HPDE6-E6E7 (cell line): ENCODE measurements at regions not wholly inside any gene's neighbourhood (a gene's known extent, or its start where the extent isn't known, plus 50 kb on each side); places are given as distances from the start of the nearest gene placed in this dataset.

Experiments
- DNase-seq: peaks from one replicate; pipeline ENCODE4 v3.0.0; 2011; ENCODE audit warnings: missing footprints; ENCODE audit errors: extremely low spot score

- DNase-seq, result peak; percentile 27
These were observed 739.9 kb downstream of the SLC16A7 start for GRCh38 chr12:60335745-60336144.

DNA sequence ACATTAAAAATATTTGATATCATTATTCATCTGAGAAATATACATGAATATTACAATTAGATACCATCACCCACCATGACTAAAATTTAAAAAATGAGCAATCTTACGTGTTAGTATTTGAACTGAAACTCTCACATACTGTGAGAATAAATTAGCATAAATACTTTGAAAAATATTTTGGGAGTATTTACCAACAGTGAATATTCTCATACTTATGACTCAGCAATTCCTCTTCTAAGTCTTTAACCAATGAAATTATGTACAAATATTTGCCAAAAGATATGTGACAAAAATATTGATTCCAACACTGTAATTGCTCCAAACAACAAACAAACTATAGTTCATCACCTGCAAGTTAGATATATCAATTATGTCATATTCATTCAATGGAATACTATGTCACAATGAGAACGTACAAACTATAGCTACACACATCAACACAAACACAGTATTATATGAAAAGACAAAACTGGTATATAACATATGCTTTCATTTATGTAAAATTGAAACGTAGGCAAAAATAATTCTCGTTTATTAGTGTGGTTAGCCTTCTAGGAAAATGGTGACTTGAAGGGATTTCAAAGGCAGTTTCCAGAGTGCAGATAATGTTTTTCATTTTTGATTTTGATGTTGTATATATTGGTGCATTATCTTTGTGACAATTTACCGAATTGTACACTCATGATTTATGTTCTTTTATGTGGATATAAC, 742.2 kb downstream of the SLC16A7 start:
- no peak for DNase-seq

DNA sequence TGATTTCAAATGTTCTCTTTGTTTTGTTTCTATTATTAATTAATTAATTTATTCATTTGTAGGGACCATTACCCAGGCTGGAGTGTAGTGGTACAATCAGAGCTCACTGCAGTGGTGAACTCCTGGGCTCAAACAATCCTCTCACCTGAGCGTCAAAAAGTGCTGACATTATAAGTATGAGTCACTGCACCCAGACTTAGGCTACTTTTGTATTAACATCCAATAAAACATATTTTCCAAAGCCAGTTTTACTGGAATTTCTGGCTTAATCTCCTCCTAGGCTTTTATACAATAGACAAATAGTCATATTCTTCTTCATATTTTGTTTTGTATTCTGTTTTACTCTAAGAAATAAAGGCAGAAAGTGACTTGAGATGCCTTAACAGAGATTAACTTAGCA, 749.6 kb downstream of the SLC16A7 start:
- DNase-seq, result peak; percentile 2

DNA sequence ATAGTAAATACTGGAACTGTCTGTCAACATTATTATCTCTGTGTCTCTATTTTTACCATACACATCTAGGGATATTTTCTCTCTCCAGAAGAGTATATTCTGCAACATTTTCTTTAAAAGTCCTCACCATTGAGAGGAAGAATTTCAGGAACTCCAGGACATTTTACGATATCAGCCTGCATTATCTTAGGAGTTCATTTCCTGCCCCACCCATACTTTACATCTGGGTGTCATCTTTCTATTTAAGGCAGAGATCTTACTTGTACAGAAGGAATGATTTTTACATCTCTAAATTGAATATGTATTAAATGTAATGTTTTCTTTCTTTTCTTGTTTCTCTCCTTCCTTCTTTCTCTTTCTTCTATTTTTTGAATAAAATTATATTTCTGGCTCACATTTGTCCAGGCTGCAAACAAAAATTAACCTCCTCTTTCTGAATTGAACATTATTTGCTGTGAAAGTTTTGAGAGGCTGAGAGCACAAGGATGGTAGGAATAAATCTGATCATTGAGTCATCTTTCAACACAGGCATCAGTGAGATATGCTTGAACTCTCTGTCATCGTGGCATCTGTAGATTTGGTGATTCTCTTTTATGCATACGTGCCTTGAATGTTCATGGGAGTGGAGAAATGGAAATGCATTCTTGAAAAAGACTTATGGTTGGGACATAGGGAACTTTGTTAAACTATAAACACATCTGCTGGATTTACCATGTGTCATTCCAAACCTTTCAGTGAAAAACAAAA, 753.6 kb downstream of the SLC16A7 start:
- no peak for DNase-seq

- DNase-seq, result no peak
These were observed 791.5 kb downstream of the SLC16A7 start for GRCh38 chr12:60387356-60387755.

DNA sequence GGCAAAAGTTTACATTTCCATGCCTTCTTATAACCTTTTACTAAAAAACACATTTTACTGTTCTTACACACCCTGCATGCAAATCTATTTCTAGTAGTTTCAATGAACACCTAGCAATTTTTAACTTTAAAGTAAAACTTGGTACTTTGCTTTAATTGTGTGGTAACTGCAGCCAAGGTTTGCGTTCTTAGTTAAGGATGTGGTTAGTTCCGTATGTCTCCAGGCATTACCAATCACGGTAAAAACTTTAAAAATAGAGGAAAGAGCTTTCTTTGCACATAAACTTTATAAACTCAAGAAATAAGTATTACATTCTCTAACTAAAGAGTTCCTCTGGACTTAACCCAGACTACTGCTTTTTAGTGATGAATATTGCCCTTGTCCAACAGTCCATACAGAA, 795.2 kb downstream of the SLC16A7 start:
- DNase-seq, result no peak

DNA sequence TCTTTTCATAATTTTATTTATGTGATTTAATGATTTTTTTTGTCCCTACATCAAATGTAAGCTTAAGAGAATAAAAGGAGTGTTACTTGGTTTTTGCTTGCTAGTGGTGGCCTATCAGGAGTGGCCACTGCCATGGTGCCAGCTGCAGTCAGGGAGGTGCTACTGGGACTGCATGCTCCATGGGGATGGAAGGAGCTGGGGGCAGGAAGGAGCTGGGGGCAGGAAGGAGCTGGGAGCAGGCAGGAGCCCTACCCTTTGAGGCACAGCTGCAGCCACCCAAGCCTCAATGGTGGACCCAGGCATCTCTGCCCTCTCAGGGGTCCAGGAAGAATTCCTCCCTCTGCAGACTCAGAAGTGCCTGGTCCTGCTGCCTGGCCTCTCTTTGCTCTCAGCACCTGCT, 796.0 kb downstream of the SLC16A7 start:
- no peak for DNase-seq

- DNase-seq, result no peak
These were observed 797.3 kb downstream of the SLC16A7 start for GRCh38 chr12:60393093-60393492.

DNA sequence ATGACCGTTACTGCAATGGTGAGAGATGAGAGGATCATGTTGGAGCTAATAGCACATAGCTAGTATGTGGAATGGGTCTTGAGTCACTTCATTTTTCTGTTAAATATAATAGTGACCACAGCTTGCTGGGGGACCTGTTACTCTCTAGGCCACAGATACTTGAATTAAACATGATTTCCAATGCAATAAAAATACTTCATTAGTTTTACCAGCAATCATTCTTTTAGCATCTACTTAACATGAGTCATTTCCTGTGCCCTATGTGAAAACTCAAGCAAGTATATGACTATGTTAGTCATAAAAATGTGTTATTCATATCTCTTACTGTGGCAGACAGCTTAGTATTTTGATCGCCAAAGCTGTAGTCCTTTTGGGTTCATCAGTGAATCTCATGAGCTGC, 798.8 kb downstream of the SLC16A7 start:
- peak; percentile 39 for DNase-seq

DNA sequence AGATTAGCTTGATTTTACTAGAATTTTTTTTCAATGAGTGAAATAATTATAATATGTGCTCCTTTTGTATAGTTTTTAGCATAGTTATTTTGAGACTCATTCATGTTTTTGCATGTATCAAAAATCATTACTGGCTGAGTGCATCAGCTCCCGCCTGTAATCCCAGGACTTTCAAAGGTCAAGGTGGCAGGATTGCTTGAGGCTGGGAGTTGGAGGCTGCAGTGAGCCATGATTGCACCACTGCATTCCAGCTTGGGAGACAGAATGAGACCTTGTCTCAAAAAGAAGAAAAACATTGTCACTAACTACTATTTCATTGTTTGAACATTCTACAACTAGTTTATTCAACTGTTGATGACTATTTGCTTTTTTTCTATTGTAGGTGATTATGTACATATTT, 802.7 kb downstream of the SLC16A7 start:
- DNase-seq, result no peak

DNA sequence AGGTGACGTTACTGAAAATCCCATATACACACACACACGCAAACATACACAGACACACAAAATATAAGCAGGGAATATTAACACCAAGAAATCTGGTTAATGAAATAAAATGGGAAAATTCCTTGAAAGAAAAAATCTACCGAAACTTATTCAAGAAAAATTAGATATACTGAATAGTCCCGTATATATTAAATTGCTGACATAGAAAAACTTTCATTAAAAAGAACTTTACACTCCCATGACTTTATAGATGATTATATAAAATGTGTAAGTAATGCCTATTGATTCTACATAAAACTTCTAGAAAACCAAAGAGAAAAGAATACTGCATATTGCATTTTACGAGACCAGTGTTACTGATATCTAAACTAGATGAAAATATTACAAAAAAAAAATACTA, 803.2 kb downstream of the SLC16A7 start:
- no peak for DNase-seq

DNA sequence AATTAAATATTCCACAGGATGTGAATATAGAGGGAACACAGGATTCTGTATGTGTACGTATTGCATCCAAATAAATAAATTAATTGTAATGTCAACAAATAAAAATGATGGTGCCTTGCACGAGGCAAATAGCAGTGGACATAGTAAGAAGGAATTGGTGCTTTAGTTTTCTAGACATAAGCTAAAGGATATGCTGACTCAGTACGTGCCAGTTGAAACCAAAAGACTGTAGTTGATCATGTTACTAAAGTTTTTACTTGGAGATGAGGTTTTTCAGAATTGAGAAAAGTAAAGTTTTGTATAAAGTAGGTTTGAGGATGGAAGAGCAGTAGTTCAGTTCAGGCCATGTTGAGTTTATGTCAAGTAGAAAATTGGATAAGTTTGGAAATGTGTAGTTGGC, 807.2 kb downstream of the SLC16A7 start:
- no peak for DNase-seq

DNA sequence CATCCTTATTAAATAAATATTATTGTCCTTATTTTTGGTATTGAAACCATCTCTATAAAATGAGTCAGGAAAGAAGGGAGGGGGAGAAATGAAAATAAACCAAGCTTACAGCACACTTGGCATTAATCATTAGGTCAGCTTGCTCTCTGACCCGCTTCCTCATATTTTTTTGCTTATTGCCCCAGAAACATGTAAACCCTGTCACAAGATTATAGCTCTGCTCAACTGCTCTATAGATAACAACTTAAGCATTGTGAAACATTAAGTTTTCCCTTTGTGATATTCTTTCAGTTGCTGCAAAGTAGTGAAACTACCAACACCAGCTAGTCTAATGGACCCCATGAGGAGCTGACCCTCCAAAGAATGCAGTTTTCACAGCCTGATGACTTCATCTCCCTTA, 819.5 kb downstream of the SLC16A7 start:
- no peak for DNase-seq

- DNase-seq, result no peak
These were observed 824.2 kb downstream of the SLC16A7 start for GRCh38 chr12:60419986-60420385.

DNA sequence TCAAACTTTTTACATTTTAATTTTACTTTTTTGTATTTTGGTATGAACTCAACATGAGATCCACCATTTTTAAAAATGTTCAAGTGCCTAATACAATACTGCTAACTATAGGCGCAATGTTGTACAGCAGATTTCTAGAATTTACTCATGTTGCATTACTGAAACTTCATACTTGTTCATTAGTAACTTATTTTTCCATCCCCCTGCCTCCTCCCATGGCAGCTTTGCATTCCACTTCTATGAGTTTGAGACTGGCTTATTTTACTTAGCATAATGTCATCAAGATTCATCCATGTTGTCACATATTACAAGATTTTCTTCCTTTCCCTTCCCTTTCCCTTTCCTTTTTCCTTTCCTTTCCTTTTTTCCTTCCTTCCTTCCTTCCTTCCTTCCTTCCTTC, 825.9 kb downstream of the SLC16A7 start:
- no peak for DNase-seq

DNA sequence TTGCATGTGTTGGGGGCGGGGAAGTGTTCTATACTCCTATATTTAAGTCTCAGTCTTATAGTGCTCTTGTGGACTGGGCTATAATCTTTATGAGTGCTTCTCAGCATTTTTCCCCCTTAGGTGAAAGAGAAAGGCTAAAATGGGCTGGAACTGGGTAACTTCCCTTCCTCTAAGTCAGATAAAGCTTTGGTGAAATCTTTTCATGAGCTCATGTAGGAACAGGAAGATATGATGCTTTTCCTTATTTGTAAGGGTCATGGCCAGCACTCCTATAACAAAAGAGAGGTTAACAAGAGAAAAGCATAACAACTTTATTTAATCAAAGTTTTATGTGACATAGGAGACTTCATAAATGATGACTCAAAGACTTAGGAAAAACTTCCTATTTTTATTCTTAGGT, 841.5 kb downstream of the SLC16A7 start:
- no peak for DNase-seq

GRCh38 chr12:60441577-60441976, 845.7 kb downstream of the SLC16A7 start:
- DNase-seq, result no peak

- DNase-seq, result no peak
These were observed 855.6 kb downstream of the SLC16A7 start for GRCh38 chr12:60451457-60451856.

DNA sequence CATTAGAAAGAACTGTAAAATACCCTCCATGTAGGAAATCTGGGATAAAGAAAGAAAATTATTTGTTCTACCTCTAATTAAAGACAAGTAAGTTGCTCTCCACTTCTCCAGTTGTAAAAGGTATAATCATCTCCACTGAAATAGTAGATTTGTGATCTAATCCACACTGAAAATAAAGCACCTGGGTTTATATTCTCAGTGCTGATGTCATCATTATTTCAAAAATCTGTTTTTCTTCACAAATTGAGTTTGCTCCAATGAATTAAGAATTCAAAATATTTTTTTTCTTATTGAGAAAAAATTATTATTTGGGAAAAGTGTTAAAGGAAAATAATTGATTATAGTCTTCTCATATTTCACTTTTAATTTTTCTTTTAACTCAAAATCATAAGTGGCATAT, 869.2 kb downstream of the SLC16A7 start:
- no peak for DNase-seq

GRCh38 chr12:60468546-60468945, 872.7 kb downstream of the SLC16A7 start:
- no peak for DNase-seq

DNA sequence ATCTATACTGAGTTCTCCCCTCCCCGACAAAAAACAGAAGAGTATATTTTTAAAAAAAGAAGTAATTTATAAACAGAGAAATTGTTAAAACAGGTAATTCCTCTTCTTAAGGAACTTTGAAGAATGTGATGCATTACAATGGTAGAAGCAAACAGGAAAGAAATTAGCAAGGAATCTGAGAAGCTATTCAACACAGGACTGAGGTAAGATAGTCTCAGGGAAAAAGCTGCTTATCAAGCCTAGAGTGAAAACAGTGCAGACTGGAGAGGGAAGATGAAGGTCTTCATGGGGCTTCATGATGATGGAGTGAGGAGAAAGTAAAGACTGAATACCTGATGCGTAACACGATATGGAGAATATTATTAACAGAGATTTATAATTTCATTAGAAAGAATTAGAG, 880.0 kb downstream of the SLC16A7 start:
- DNase-seq, result no peak

GRCh38 chr12:60487284-60487683, 891.5 kb downstream of the SLC16A7 start:
- DNase-seq, result no peak

GRCh38 chr12:60489071-60489470, 893.2 kb downstream of the SLC16A7 start:
- no peak for DNase-seq

- DNase-seq, result no peak
These were observed 898.4 kb downstream of the SLC16A7 start for GRCh38 chr12:60494244-60494643.
